HG02943 (cell line): ENCODE measurements at regions not wholly inside any gene's neighbourhood (a gene's known extent, or its start where the extent isn't known, plus 50 kb on each side); places are given as distances from the start of the nearest gene placed in this dataset.
"Not testable (repeated sequence)": the region's sequence is repeated elsewhere in the genome, so short reads cannot be mapped to it uniquely, and the experiment has no call there.

ENCODE experiments used
- ATAC-seq: cut with Tn5 transposase; IDR thresholded peaks from one replicate; pipeline ENCODE4 v1.9.1; 2021; ENCODE audit warnings: mild to moderate bottlenecking, low read depth, moderate library complexity; ENCODE audit not compliant: unreplicated experiment

- not testable (repeated sequence) for ATAC-seq
Measured at GRCh38 chr1:843946-844345, 79.8 kb upstream of the SAMD11 start.

- no peak for ATAC-seq
Measured at GRCh38 chr1:844472-845026, 79.2 kb upstream of the SAMD11 start.

- not testable (repeated sequence) for ATAC-seq
Measured at GRCh38 chr1:845641-846040, 78.1 kb upstream of the SAMD11 start.

GRCh38 chr1:849873-850272 is 73.8 kb upstream of the SAMD11 start:
- ATAC-seq, result not testable (repeated sequence)

GRCh38 chr1:850318-850717 is 73.4 kb upstream of the SAMD11 start:
- not testable (repeated sequence) for ATAC-seq

- ATAC-seq, result not testable (repeated sequence)
Measured at GRCh38 chr1:851398-851797, 72.3 kb upstream of the SAMD11 start.

GRCh38 chr1:851841-852240 is 71.9 kb upstream of the SAMD11 start:
- ATAC-seq, result not testable (repeated sequence)

GRCh38 chr1:855202-855981 is 68.3 kb upstream of the SAMD11 start:
- ATAC-seq, result not testable (repeated sequence)

- ATAC-seq, result not testable (repeated sequence)
Measured at GRCh38 chr1:856541-857057, 67.1 kb upstream of the SAMD11 start.

GRCh38 chr1:857926-858648 is 65.6 kb upstream of the SAMD11 start:
- not testable (repeated sequence) for ATAC-seq

GRCh38 chr1:858649-859041 is 65.1 kb upstream of the SAMD11 start:
- not testable (repeated sequence) for ATAC-seq

- ATAC-seq, result not testable (repeated sequence)
Measured at GRCh38 chr1:860941-861340, 62.8 kb upstream of the SAMD11 start.

- ATAC-seq, result no peak
Measured at GRCh38 chr1:861714-862113, 62.0 kb upstream of the SAMD11 start.

- ATAC-seq, result not testable (repeated sequence)
Measured at GRCh38 chr1:862601-863000, 61.1 kb upstream of the SAMD11 start.

GRCh38 chr1:865633-866032 is 58.1 kb upstream of the SAMD11 start:
- ATAC-seq, result not testable (repeated sequence)

GRCh38 chr1:866095-866494 is 57.6 kb upstream of the SAMD11 start:
- no peak for ATAC-seq

- ATAC-seq, result not testable (repeated sequence)
Measured at GRCh38 chr1:866631-867299, 57.0 kb upstream of the SAMD11 start.

- ATAC-seq, result not testable (repeated sequence)
Measured at GRCh38 chr1:867550-867949, 56.2 kb upstream of the SAMD11 start.

- no peak for ATAC-seq
Measured at GRCh38 chr1:869499-870244, 54.1 kb upstream of the SAMD11 start.
